Glomerular visceral epithelial cell (primary cell): ENCODE measurements at regions not wholly inside any gene's neighbourhood (a gene's known extent, or its start where the extent isn't known, plus 50 kb on each side); places are given as distances from the start of the nearest gene placed in this dataset.

Experiments
- DNase-seq: peaks from one replicate; pipeline ENCODE4 v3.0.0-alpha.2; 2016; ENCODE audit errors: extremely low spot score

GRCh38 chr4:187782286-187782824 lies 213.2 kb upstream of the ZFP42 start:
- no peak for DNase-seq

- DNase-seq: no peak
Observed at GRCh38 chr4:187786190-187786589, 209.4 kb upstream of the ZFP42 start.

- DNase-seq: no peak
Observed at GRCh38 chr4:187789078-187789477, 206.5 kb upstream of the ZFP42 start.

- no peak for DNase-seq
Observed at GRCh38 chr4:187795737-187796136, 199.8 kb upstream of the ZFP42 start.

GRCh38 chr4:187798385-187798784 lies 197.2 kb upstream of the ZFP42 start:
- DNase-seq: no peak

GRCh38 chr4:187799735-187800134 lies 195.8 kb upstream of the ZFP42 start:
- no peak for DNase-seq

- DNase-seq: no peak
Observed at GRCh38 chr4:187811591-187811990, 184.0 kb upstream of the ZFP42 start.

GRCh38 chr4:187814737-187815465 lies 180.7 kb upstream of the ZFP42 start:
- no peak for DNase-seq

- DNase-seq: no peak
Observed at GRCh38 chr4:187826725-187827124, 168.8 kb upstream of the ZFP42 start.

GRCh38 chr4:187827631-187828030 lies 167.9 kb upstream of the ZFP42 start:
- no peak for DNase-seq

GRCh38 chr4:187839765-187840164 lies 155.8 kb upstream of the ZFP42 start:
- no peak for DNase-seq

GRCh38 chr4:187840814-187841213 lies 154.8 kb upstream of the ZFP42 start:
- DNase-seq: no peak

GRCh38 chr4:187849556-187850225 lies 145.9 kb upstream of the ZFP42 start:
- DNase-seq: no peak

GRCh38 chr4:187865914-187866313 lies 129.7 kb upstream of the ZFP42 start:
- no peak for DNase-seq

GRCh38 chr4:187883049-187883448 lies 112.5 kb upstream of the ZFP42 start:
- DNase-seq: no peak

- no peak for DNase-seq
Observed at GRCh38 chr4:187883836-187884475, 111.6 kb upstream of the ZFP42 start.

- no peak for DNase-seq
Observed at GRCh38 chr4:187887906-187888305, 107.7 kb upstream of the ZFP42 start.

- DNase-seq: no peak
Observed at GRCh38 chr4:187889651-187890050, 105.9 kb upstream of the ZFP42 start.

- DNase-seq: no peak
Observed at GRCh38 chr4:187893418-187893817, 102.2 kb upstream of the ZFP42 start.

- no peak for DNase-seq
Observed at GRCh38 chr4:187903106-187903505, 92.5 kb upstream of the ZFP42 start.

GRCh38 chr4:187903700-187904099 lies 91.9 kb upstream of the ZFP42 start:
- no peak for DNase-seq

- DNase-seq: no peak
Observed at GRCh38 chr4:187908079-187908561, 87.5 kb upstream of the ZFP42 start.

GRCh38 chr4:187908731-187909130 lies 86.8 kb upstream of the ZFP42 start:
- DNase-seq: no peak
